ENCODE measurements at regions not wholly inside any gene's neighbourhood (a gene's known extent, or its start where the extent isn't known, plus 50 kb on each side); places are given as distances from the start of the nearest gene placed in this dataset.

GRCh38 chr2:65504201-65504600, 71.8 kb upstream of the SPRED2 start:
- ChIA-PET CTCF (no interaction called here), POLR2A (no interaction called here)
- TF ChIP-seq ZNF155 (tag by site-specific recombination; IDR thresholded peaks at IDR 0.05) (no peak), ZIC2 (tag by site-specific recombination; IDR thresholded peaks at IDR 0.05) (no peak), ZFHX2 (tag by site-specific recombination; conservative IDR thresholded peaks at IDR 0.05) (no peak), ZEB2 (tag by site-specific recombination; IDR thresholded peaks at IDR 0.05) (no peak), ZNF18 (tag by site-specific recombination; IDR thresholded peaks at IDR 0.05) (no peak), ZNF404 (tag by site-specific recombination; IDR thresholded peaks at IDR 0.05) (no peak), ZNF548 (tag by site-specific recombination; IDR thresholded peaks at IDR 0.05) (no peak), ZNF48 (tag by site-specific recombination; IDR thresholded peaks at IDR 0.05) (no peak), ZNF501 (tag by site-specific recombination; IDR thresholded peaks at IDR 0.05) (no peak)
- Histone ChIP-seq H3K27ac (ENCODE audit: extremely low read depth, low read depth, low read length) (no peak overlapping the region), H3K36me3 (ENCODE audit: control insufficient read depth in 2 of 2, insufficient read depth in 1 of 2, low read length in 2 of 2) (no peaks in the 10 kb centered on the region), H3K4me1 (ENCODE audit: control insufficient read depth, insufficient read depth, low read length) (no peaks in the 10 kb centered on the region), H3K4me3 (ENCODE audit: low read depth, low read length) (no peak overlapping the region), H3K9me3 (ENCODE audit: control insufficient read depth, insufficient read depth, low read depth, low read length) (no peaks in the 10 kb centered on the region)

GRCh38 chr2:65503746-65504145, 71.3 kb upstream of the SPRED2 start:
- Histone ChIP-seq H3K27ac (ENCODE audit: extremely low read depth, low read depth, low read length) (no peak overlapping the region), H3K36me3 (ENCODE audit: control insufficient read depth in 2 of 2, insufficient read depth in 1 of 2, low read length in 2 of 2) (no peaks in the 10 kb centered on the region), H3K4me3 (ENCODE audit: low read depth, low read length) (no peak overlapping the region), H3K9me3 (ENCODE audit: control insufficient read depth, insufficient read depth, low read depth, low read length) (no peaks in the 10 kb centered on the region), H3K4me1 (ENCODE audit: control insufficient read depth, insufficient read depth, low read length) (no peaks in the 10 kb centered on the region)
- POLR2A ChIA-PET: no interaction called here
- CTCF ChIA-PET: no interaction called here
- TF ChIP-seq ZNF639 (tag by site-specific recombination; IDR thresholded peaks at IDR 0.05): no peak
- TF ChIP-seq ZNF248 (tag by site-specific recombination; IDR thresholded peaks at IDR 0.05): no peak
- TF ChIP-seq ZNF837 (tag by site-specific recombination; IDR thresholded peaks at IDR 0.05): no peak
- no peak for TF ChIP-seq ZNF830 (tag by site-specific recombination; IDR thresholded peaks at IDR 0.05; ENCODE audit: low read depth)
- no peak for TF ChIP-seq TRIM28 (IDR thresholded peaks at IDR 0.05; ENCODE audit: borderline replicate concordance, low read length)
- TF ChIP-seq ZNF398 (tag by site-specific recombination; IDR thresholded peaks at IDR 0.05): no peak
- TF ChIP-seq HOXA7 (CRISPR knock-in tag; IDR thresholded peaks at IDR 0.05; ENCODE audit: borderline replicate concordance): no peak
- no peak for TF ChIP-seq ZNF560 (tag by site-specific recombination; IDR thresholded peaks at IDR 0.05; ENCODE audit: borderline replicate concordance)

- ChIA-PET CTCF (interaction anchor here (0.6 to 0.8 kb wide), 2 partner anchors 36 to 231 kb away, joined by 3 to 5 read pairs; no protein-coding TSS in a partner anchor), POLR2A (no interaction called here)
- TF ChIP-seq ZSCAN16 (tag by site-specific recombination; IDR thresholded peaks at IDR 0.05) (no peak), SCRT1 (tag by site-specific recombination; IDR thresholded peaks at IDR 0.05; ENCODE audit: borderline replicate concordance) (no peak), ZNF777 (tag by site-specific recombination; IDR thresholded peaks at IDR 0.05; ENCODE audit: borderline replicate concordance) (no peak), ZNF488 (tag by site-specific recombination; IDR thresholded peaks at IDR 0.05) (no peak), ZFP41 (tag by site-specific recombination; IDR thresholded peaks at IDR 0.05; ENCODE audit: borderline replicate concordance) (no peak), ZNF658 (tag by site-specific recombination; IDR thresholded peaks at IDR 0.05) (no peak), ZEB2 (tag by site-specific recombination; IDR thresholded peaks at IDR 0.05) (no peak), ZNF311 (tag by site-specific recombination; IDR thresholded peaks at IDR 0.05; ENCODE audit: borderline replicate concordance) (no peak), HOXC10 (CRISPR knock-in tag; IDR thresholded peaks at IDR 0.05) (no peak), ZNF660 (tag by site-specific recombination; IDR thresholded peaks at IDR 0.05) (no peak), ZNF114 (tag by site-specific recombination; IDR thresholded peaks at IDR 0.05) (no peak)
- Histone ChIP-seq H3K9me3 (ENCODE audit: control insufficient read depth, insufficient read depth, low read depth, low read length) (no peaks in the 10 kb centered on the region), H3K4me1 (ENCODE audit: control insufficient read depth, insufficient read depth, low read length) (no peaks in the 10 kb centered on the region), H3K4me3 (ENCODE audit: low read depth, low read length) (no peak overlapping the region), H3K27ac (ENCODE audit: extremely low read depth, low read depth, low read length) (no peak overlapping the region), H3K36me3 (ENCODE audit: control insufficient read depth in 2 of 2, insufficient read depth in 1 of 2, low read length in 2 of 2) (no peaks in the 10 kb centered on the region)
Observed at GRCh38 chr2:65501836-65502235, 69.4 kb upstream of the SPRED2 start.
